Left ventricle myocardium inferior (tissue), 1 donor: ENCODE measurements at regions not wholly inside any gene's neighbourhood (a gene's known extent, or its start where the extent isn't known, plus 50 kb on each side); places are given as distances from the start of the nearest gene placed in this dataset.

Source experiments
- DNase-seq: peaks from one replicate; pipeline ENCODE4 v3.0.0-alpha.2; 2020
- H3K27ac ChIP-seq: fragments of 200-600 bp; replicated peaks from 2 replicates; pipeline ENCODE4 v1.8.0; 2021
- H3K27me3 ChIP-seq: fragments of 200-600 bp; 2 replicates; pipeline ENCODE4 v1.8.0; 2021; ENCODE audit warnings: low read depth
- H3K36me3 ChIP-seq: fragments of 200-600 bp; 2 replicates; pipeline ENCODE4 v1.8.0; 2021
- H3K4me1 ChIP-seq: fragments of 200-600 bp; 2 replicates; pipeline ENCODE4 v1.8.0; 2021
- H3K4me3 ChIP-seq: fragments of 200-600 bp; 2 replicates; pipeline ENCODE4 v1.8.0; 2021; ENCODE audit warnings: mild to moderate bottlenecking, moderate library complexity
- H3K9me3 ChIP-seq: fragments of 200-600 bp; replicated peaks from 2 replicates; pipeline ENCODE4 v1.8.0; 2021
- CTCF ChIP-seq: fragments of 200-600 bp; IDR thresholded peaks from 2 replicates; pipeline ENCODE4 v1.8.0; 2021; ENCODE audit warnings: antibody characterized with exemption, mild to moderate bottlenecking, borderline replicate concordance
- intact Hi-C: fragments of 100-400 bp; cut with micrococcal nuclease; formaldehyde crosslinking; loops from one replicate; pipeline ENCODE4 v1.11.0; 2022
- donor health status: DM: no; HTN: yes; CAD: no; lungs with severe emphysema.

DNA sequence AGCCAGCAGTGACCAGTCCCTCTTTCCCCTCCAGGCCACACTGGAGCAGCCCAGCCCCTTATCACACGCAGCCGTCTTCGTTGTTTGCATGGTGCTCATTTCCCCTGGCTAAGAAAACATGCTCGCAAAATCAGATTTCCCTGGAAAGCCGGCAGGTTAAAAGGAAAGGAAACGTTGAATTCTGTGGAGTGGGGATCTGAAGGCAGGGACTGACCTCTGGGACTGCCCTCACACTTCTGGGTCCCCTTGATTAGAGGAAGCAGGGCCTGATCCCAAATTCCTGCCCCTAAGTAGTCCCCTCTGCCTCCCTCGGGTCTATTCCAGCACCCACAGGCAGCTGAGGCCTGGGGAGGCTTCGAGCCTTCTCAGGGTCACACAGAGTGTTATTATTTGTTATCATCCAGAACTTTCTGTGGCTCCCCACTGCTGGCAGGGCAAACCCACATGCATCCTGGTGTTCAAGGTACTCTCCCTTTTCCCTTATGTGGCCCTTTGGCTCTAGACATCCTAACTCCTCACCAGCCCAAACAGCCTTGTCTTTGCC lies 125.2 kb upstream of the ZBTB40 start:
- Histone ChIP-seq H3K4me3 (no peak overlapping the region), H3K27me3 (peaks cover 40% of the 10 kb centered on the region), H3K9me3 (peaks cover 3% of the 10 kb centered on the region), H3K27ac (no peak overlapping the region), H3K36me3 (no peaks in the 10 kb centered on the region), H3K4me1 (no peaks in the 10 kb centered on the region)
- TF ChIP-seq CTCF, result no peak
- no peak for DNase-seq
- intact Hi-C loops, result no loop called here

- no peak for DNase-seq
- H3K9me3 ChIP-seq, result peaks cover 2% of the 10 kb centered on the region
- H3K4me3 ChIP-seq, result no peak overlapping the region
- H3K36me3 ChIP-seq, result no peaks in the 10 kb centered on the region
- peaks cover 40% of the 10 kb centered on the region for H3K27me3 ChIP-seq
- H3K27ac ChIP-seq, result no peak overlapping the region
- intact Hi-C loops, result no loop called here
- no peaks in the 10 kb centered on the region for H3K4me1 ChIP-seq
- TF ChIP-seq CTCF, result no peak
Measured at GRCh38 chr1:22326931-22327330, 124.7 kb upstream of the ZBTB40 start.

DNA sequence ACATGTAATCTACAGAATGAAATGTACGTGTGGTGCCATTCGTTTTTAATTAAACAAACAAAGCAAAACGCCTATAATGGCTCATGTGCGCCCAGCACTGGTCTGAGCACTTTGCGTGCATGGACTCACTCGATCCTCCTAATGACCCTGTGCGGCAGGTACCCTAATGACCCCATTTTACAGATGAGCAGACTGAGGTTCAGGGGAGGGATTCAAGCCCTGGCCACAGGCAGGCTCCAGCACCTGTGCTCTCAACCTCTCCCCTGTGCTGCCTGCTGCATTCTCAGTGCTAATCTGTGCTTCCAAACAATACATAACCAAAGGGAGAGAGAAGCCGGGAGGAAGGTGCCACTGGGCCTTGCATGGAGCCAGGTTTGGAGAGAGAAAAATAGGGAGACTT lies 124.2 kb upstream of the ZBTB40 start:
- no peak for TF ChIP-seq CTCF
- intact Hi-C loops, result no loop called here
- H3K36me3 ChIP-seq, result no peaks in the 10 kb centered on the region
- no peak overlapping the region for H3K27ac ChIP-seq
- no peaks in the 10 kb centered on the region for H3K9me3 ChIP-seq
- no peaks in the 10 kb centered on the region for H3K4me1 ChIP-seq
- no peak for DNase-seq
- no peak overlapping the region for H3K4me3 ChIP-seq
- H3K27me3 ChIP-seq, result peaks cover 43% of the 10 kb centered on the region

DNA sequence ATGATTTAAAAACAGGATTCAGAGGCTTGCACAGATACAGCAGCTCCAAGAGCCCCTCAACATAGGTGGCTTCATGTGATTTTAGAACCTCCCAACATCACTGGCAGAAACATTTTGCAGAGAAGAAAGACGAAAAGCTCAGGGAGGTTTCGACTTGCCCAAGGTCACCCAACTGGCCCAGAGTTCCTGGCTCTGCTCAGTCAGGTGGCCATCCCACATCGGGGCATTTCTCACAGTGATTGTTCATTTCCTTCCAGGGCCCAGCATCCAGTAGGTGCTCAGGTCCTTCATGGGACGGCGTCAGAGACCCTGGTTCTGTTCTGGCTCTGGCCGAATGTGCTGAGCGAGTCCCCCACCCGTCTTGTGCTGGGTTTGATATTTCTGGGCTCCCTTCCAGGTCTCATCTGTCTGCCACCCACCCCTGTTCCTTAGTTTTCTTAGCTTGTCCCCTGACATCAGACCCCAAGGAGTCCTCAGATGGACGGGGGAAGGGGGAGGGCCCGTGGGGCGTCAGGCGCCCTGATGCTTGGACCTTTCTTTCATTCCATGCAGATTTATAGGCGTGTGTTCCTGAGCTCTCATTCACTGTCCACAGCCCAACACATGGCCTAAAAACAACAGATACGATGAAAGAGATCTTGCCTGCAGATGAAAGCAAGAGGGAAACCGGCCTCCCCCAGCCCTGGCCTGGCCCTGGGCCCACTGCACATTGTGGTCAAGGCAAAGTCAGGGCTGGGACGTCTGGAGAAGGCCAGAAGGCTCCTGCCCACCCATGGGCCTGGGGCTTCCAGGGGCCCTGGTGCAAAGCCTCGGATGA lies 123.1 kb upstream of the ZBTB40 start:
- no peak overlapping the region for H3K27ac ChIP-seq
- TF ChIP-seq CTCF, result no peak
- no peak for DNase-seq
- intact Hi-C loops, result no loop called here
- H3K9me3 ChIP-seq, result no peaks in the 10 kb centered on the region
- H3K36me3 ChIP-seq, result no peaks in the 10 kb centered on the region
- H3K4me1 ChIP-seq, result no peaks in the 10 kb centered on the region
- H3K4me3 ChIP-seq, result no peak overlapping the region
- H3K27me3 ChIP-seq, result peaks cover 48% of the 10 kb centered on the region

- Histone ChIP-seq H3K27ac (no peak overlapping the region), H3K4me1 (no peaks in the 10 kb centered on the region), H3K4me3 (no peak overlapping the region), H3K36me3 (no peaks in the 10 kb centered on the region), H3K9me3 (no peaks in the 10 kb centered on the region), H3K27me3 (peaks cover 48% of the 10 kb centered on the region)
- TF ChIP-seq CTCF, result no peak
- intact Hi-C loops, result no loop called here
- no peak for DNase-seq
Measured at GRCh38 chr1:22329148-22329515, 122.5 kb upstream of the ZBTB40 start.
